AG04450 (cell line): ENCODE measurements at regions not wholly inside any gene's neighbourhood (a gene's known extent, or its start where the extent isn't known, plus 50 kb on each side); places are given as distances from the start of the nearest gene placed in this dataset.

Experiments used
- CTCF ChIA-PET: fragments of 300-600, 350-600 bp; formaldehyde crosslinking; extraction: SDS; loops from one replicate; lab custom pipeline; 2022; ENCODE audit warnings: antibody characterized with exemption, inconsistent platforms; lab: Charles Lee
- POLR2A ChIA-PET: fragments of 350-600 bp; formaldehyde crosslinking; extraction: SDS; loops from one replicate; lab custom pipeline; 2021; ENCODE audit warnings: antibody characterized with exemption, inconsistent platforms; lab: Yijun Ruan, JAX
- DNase-seq: peaks from one replicate; pipeline ENCODE4 v3.0.0-alpha.2; 2011; ENCODE audit warnings: low read depth, low spot score
- H3K27ac ChIP-seq: one replicate; pipeline ENCODE4 v1.5.1; 2012; ENCODE audit warnings: low read depth, low read length, control low read depth
- H3K27me3 ChIP-seq: one replicate; pipeline ENCODE4 v1.6.0; 2012; ENCODE audit warnings: low read length; ENCODE audit not compliant: control insufficient read depth, insufficient read depth
- H3K4me3 ChIP-seq: 2 replicates; pipeline ENCODE4 v1.5.1; 2011; ENCODE audit warnings: mild to moderate bottlenecking, low read depth, low read length, control low read depth
- H3K9me3 ChIP-seq: 2 replicates; pipeline ENCODE4 v1.5.1; 2012; ENCODE audit warnings: low read length; ENCODE audit not compliant: control insufficient read depth, insufficient read depth
- CTCF ChIP-seq: IDR thresholded peaks from 2 replicates; pipeline ENCODE4 v1.5.1; 2011; ENCODE audit warnings: low read depth, low read length, control low read depth, inconsistent platforms

- TF ChIP-seq CTCF = no peak
- no peak overlapping the region for H3K4me3 ChIP-seq
- no peak for DNase-seq
- POLR2A ChIA-PET = no interaction called here
- CTCF ChIA-PET = no interaction called here
- H3K27ac ChIP-seq = no peak overlapping the region
- peaks cover 50% of the 10 kb centered on the region for H3K9me3 ChIP-seq
- no peaks in the 10 kb centered on the region for H3K27me3 ChIP-seq
Observed at GRCh38 chr19:28416245-28416644, 796.7 kb downstream of the UQCRFS1 start.

- H3K27ac ChIP-seq = no peak overlapping the region
- POLR2A ChIA-PET = no interaction called here
- H3K4me3 ChIP-seq = no peak overlapping the region
- CTCF ChIA-PET = no interaction called here
- no peak for TF ChIP-seq CTCF
- no peaks in the 10 kb centered on the region for H3K27me3 ChIP-seq
- no peak for DNase-seq
- peaks cover 44% of the 10 kb centered on the region for H3K9me3 ChIP-seq
Observed at GRCh38 chr19:28414748-28415147, 798.2 kb downstream of the UQCRFS1 start.

DNA sequence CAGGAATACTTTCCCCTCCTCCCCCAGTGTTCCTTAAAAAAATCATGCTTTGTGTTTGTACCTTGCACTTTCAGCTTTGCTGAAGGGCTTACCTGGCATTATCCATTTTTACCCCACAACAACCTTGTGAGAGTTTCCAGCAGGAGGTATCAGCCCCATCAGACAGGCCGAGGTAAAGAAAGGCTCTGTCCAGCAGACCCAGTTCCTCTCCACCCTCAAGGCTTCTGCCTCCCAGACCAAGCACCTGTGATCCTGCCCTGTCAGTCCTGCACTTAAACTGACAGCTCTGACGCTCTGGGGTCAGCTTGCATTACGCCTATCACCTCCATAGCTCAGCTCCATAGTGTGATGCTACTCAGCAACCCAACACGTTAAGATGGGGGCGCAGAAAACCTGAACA, 803.1 kb downstream of the UQCRFS1 start:
- Histone ChIP-seq H3K9me3 (peaks cover 37% of the 10 kb centered on the region), H3K27ac (no peak overlapping the region), H3K27me3 (no peaks in the 10 kb centered on the region), H3K4me3 (no peak overlapping the region)
- POLR2A ChIA-PET = no interaction called here
- TF ChIP-seq CTCF = no peak
- CTCF ChIA-PET = no interaction called here
- DNase-seq = no peak

GRCh38 chr19:28406966-28407365, 806.0 kb downstream of the UQCRFS1 start:
- no peak overlapping the region for H3K27ac ChIP-seq
- peaks cover 51% of the 10 kb centered on the region for H3K9me3 ChIP-seq
- no peak for DNase-seq
- ChIA-PET CTCF (no interaction called here), POLR2A (no interaction called here)
- no peak for TF ChIP-seq CTCF
- no peak overlapping the region for H3K4me3 ChIP-seq
- no peaks in the 10 kb centered on the region for H3K27me3 ChIP-seq

GRCh38 chr19:28405346-28405742, 807.6 kb downstream of the UQCRFS1 start:
- no peak for TF ChIP-seq CTCF
- no peaks in the 10 kb centered on the region for H3K27me3 ChIP-seq
- no peak for DNase-seq
- H3K4me3 ChIP-seq = no peak overlapping the region
- POLR2A ChIA-PET = no interaction called here
- peaks cover 44% of the 10 kb centered on the region for H3K9me3 ChIP-seq
- CTCF ChIA-PET = no interaction called here
- H3K27ac ChIP-seq = no peak overlapping the region
